ENCODE measurements at regions not wholly inside any gene's neighbourhood (a gene's known extent, or its start where the extent isn't known, plus 50 kb on each side); places are given as distances from the start of the nearest gene placed in this dataset.

- Histone ChIP-seq H2AK5ac (ENCODE audit: low read depth, low read length) (no peak overlapping the region), H2AFZ (ENCODE audit: low read length) (no peak overlapping the region), H3K4me3 (ENCODE audit: low read length in 2 of 2) (no peak overlapping the region), H2BK120ac (ENCODE audit: low read depth, low read length) (no peak overlapping the region), H4K91ac (ENCODE audit: low read depth, low read length, poor library complexity) (no peak overlapping the region), H4K8ac (ENCODE audit: low read depth, low read length) (no peak overlapping the region), H3K18ac (ENCODE audit: low read length) (peak overlapping the region; percentile 13), H3K36me3 (replicated peaks in 1 of 2; ENCODE audit: control insufficient read depth in 2 of 2, insufficient read depth in 2 of 2, low read length in 2 of 2) (no peaks in the 10 kb centered on the region), H3K9me3 (replicated peaks in 1 of 2; ENCODE audit: control insufficient read depth in 2 of 2, insufficient read depth in 1 of 2, low read depth in 1 of 2, low read length in 2 of 2) (no peaks in the 10 kb centered on the region), H3K27ac (replicated peaks; ENCODE audit: low read length) (no peak overlapping the region), H2BK5ac (ENCODE audit: low read length) (no peak overlapping the region), H3K27me3 (ENCODE audit: control insufficient read depth in 3 of 3, insufficient read depth in 3 of 3, low read depth in 1 of 3, low read length in 3 of 3) (no peaks in the 10 kb centered on the region), H3K4me2 (ENCODE audit: insufficient read depth, low read length, poor library complexity, severe bottlenecking) (no peak overlapping the region), H2BK15ac (ENCODE audit: low read length) (no peak overlapping the region), H3K14ac (ENCODE audit: low read length) (no peak overlapping the region), H3K4me1 (ENCODE audit: control insufficient read depth in 2 of 2, insufficient read depth in 1 of 2, low read depth in 1 of 2, low read length in 2 of 2) (no peaks in the 10 kb centered on the region), H3K9ac (ENCODE audit: low read depth, low read length, poor library complexity) (no peak overlapping the region), H2BK12ac (ENCODE audit: low read length) (no peak overlapping the region), H3K79me1 (ENCODE audit: low read depth, low read length) (no peaks in the 10 kb centered on the region), H3K23ac (ENCODE audit: low read depth, low read length, poor library complexity) (no peak overlapping the region), H3K4ac (ENCODE audit: low read length) (no peak overlapping the region)
- DNase-seq (ENCODE audit: low spot score) = no peak
- WGBS, 2 donors (ENCODE audit: extremely low coverage in 2 of 2, insufficient read length in 2 of 2, insufficient replicate concordance in 1 of 2) = no CpG with 5 or more reads among the region's 6 CpGs
These were observed 935.9 kb downstream of the EFNB2 start for GRCh38 chr13:105599477-105600037.

GRCh38 chr13:105598529-105598928 is 936.9 kb downstream of the EFNB2 start:
- no peak overlapping the region for H2AK5ac ChIP-seq (ENCODE audit: low read depth, low read length)
- no peak overlapping the region for H2BK120ac ChIP-seq (ENCODE audit: low read depth, low read length)
- no peak overlapping the region for H3K4me2 ChIP-seq (ENCODE audit: insufficient read depth, low read length, poor library complexity, severe bottlenecking)
- H2BK15ac ChIP-seq (ENCODE audit: low read length) = no peak overlapping the region
- no peak for DNase-seq (ENCODE audit: low spot score)
- no peak overlapping the region for H3K14ac ChIP-seq (ENCODE audit: low read length)
- WGBS, 2 donors (ENCODE audit: extremely low coverage in 2 of 2, insufficient read length in 2 of 2, insufficient replicate concordance in 1 of 2) = no CpG with 5 or more reads among the region's 2 CpGs
- no peaks in the 10 kb centered on the region for H3K9me3 ChIP-seq (replicated peaks in 1 of 2; ENCODE audit: control insufficient read depth in 2 of 2, insufficient read depth in 1 of 2, low read depth in 1 of 2, low read length in 2 of 2)
- no peaks in the 10 kb centered on the region for H3K36me3 ChIP-seq (replicated peaks in 1 of 2; ENCODE audit: control insufficient read depth in 2 of 2, insufficient read depth in 2 of 2, low read length in 2 of 2)
- no peak overlapping the region for H3K4ac ChIP-seq (ENCODE audit: low read length)
- H3K4me1 ChIP-seq (ENCODE audit: control insufficient read depth in 2 of 2, insufficient read depth in 1 of 2, low read depth in 1 of 2, low read length in 2 of 2) = no peaks in the 10 kb centered on the region
- no peaks in the 10 kb centered on the region for H3K27me3 ChIP-seq (ENCODE audit: control insufficient read depth in 3 of 3, insufficient read depth in 3 of 3, low read depth in 1 of 3, low read length in 3 of 3)
- H2BK5ac ChIP-seq (ENCODE audit: low read length) = no peak overlapping the region
- no peak overlapping the region for H2AFZ ChIP-seq (ENCODE audit: low read length)
- H3K23ac ChIP-seq (ENCODE audit: low read depth, low read length, poor library complexity) = no peak overlapping the region
- no peak overlapping the region for H2BK12ac ChIP-seq (ENCODE audit: low read length)
- no peak overlapping the region for H4K8ac ChIP-seq (ENCODE audit: low read depth, low read length)
- H3K4me3 ChIP-seq (ENCODE audit: low read length in 2 of 2) = no peak overlapping the region
- no peak overlapping the region for H3K9ac ChIP-seq (ENCODE audit: low read depth, low read length, poor library complexity)
- no peaks in the 10 kb centered on the region for H3K79me1 ChIP-seq (ENCODE audit: low read depth, low read length)
- no peak overlapping the region for H4K91ac ChIP-seq (ENCODE audit: low read depth, low read length, poor library complexity)
- H3K27ac ChIP-seq (replicated peaks; ENCODE audit: low read length) = no peak overlapping the region
- H3K18ac ChIP-seq (ENCODE audit: low read length) = no peak overlapping the region

GRCh38 chr13:105597573-105597972 is 937.9 kb downstream of the EFNB2 start:
- H2BK5ac ChIP-seq (ENCODE audit: low read length) = no peak overlapping the region
- H4K8ac ChIP-seq (ENCODE audit: low read depth, low read length) = no peak overlapping the region
- H3K36me3 ChIP-seq (replicated peaks in 1 of 2; ENCODE audit: control insufficient read depth in 2 of 2, insufficient read depth in 2 of 2, low read length in 2 of 2) = no peaks in the 10 kb centered on the region
- no peak overlapping the region for H3K27ac ChIP-seq (replicated peaks; ENCODE audit: low read length)
- H3K14ac ChIP-seq (ENCODE audit: low read length) = no peak overlapping the region
- H2BK15ac ChIP-seq (ENCODE audit: low read length) = no peak overlapping the region
- no peak overlapping the region for H2AK5ac ChIP-seq (ENCODE audit: low read depth, low read length)
- no peak overlapping the region for H3K9ac ChIP-seq (ENCODE audit: low read depth, low read length, poor library complexity)
- no peak overlapping the region for H3K4ac ChIP-seq (ENCODE audit: low read length)
- H3K79me1 ChIP-seq (ENCODE audit: low read depth, low read length) = no peaks in the 10 kb centered on the region
- H2BK120ac ChIP-seq (ENCODE audit: low read depth, low read length) = no peak overlapping the region
- H3K4me3 ChIP-seq (ENCODE audit: low read length in 2 of 2) = no peak overlapping the region
- no peak for DNase-seq (ENCODE audit: low spot score)
- H4K91ac ChIP-seq (ENCODE audit: low read depth, low read length, poor library complexity) = no peak overlapping the region
- H3K23ac ChIP-seq (ENCODE audit: low read depth, low read length, poor library complexity) = no peak overlapping the region
- no peak overlapping the region for H2AFZ ChIP-seq (ENCODE audit: low read length)
- no CpG with 5 or more reads among the region's 6 CpGs for WGBS, 2 donors (ENCODE audit: extremely low coverage in 2 of 2, insufficient read length in 2 of 2, insufficient replicate concordance in 1 of 2)
- no peaks in the 10 kb centered on the region for H3K27me3 ChIP-seq (ENCODE audit: control insufficient read depth in 3 of 3, insufficient read depth in 3 of 3, low read depth in 1 of 3, low read length in 3 of 3)
- no peak overlapping the region for H3K18ac ChIP-seq (ENCODE audit: low read length)
- H2BK12ac ChIP-seq (ENCODE audit: low read length) = no peak overlapping the region
- no peaks in the 10 kb centered on the region for H3K4me1 ChIP-seq (ENCODE audit: control insufficient read depth in 2 of 2, insufficient read depth in 1 of 2, low read depth in 1 of 2, low read length in 2 of 2)
- no peak overlapping the region for H3K4me2 ChIP-seq (ENCODE audit: insufficient read depth, low read length, poor library complexity, severe bottlenecking)
- H3K9me3 ChIP-seq (replicated peaks in 1 of 2; ENCODE audit: control insufficient read depth in 2 of 2, insufficient read depth in 1 of 2, low read depth in 1 of 2, low read length in 2 of 2) = no peaks in the 10 kb centered on the region

DNA sequence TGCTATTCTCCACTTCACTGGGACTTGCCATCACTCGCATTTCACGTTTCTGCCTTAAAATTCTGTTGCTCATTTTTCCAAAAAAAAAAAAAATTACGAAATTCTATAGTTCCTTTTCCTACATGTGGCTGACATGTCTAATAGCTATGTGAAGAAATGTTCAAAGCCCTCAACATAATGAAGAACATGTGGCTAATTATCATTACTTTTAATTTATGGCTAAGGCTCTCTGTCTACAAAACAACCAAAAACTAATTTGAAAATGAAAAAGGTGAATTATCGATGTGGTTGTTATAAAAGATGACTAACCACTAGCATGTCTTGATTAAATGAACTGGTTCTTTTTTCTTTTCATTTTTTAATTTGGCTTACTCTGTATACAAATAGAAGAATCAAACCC is 940.0 kb downstream of the EFNB2 start:
- Histone ChIP-seq H2BK12ac (ENCODE audit: low read length) (no peak overlapping the region), H3K23ac (ENCODE audit: low read depth, low read length, poor library complexity) (no peak overlapping the region), H3K27me3 (ENCODE audit: control insufficient read depth in 3 of 3, insufficient read depth in 3 of 3, low read depth in 1 of 3, low read length in 3 of 3) (no peaks in the 10 kb centered on the region), H3K14ac (ENCODE audit: low read length) (no peak overlapping the region), H4K91ac (ENCODE audit: low read depth, low read length, poor library complexity) (no peak overlapping the region), H3K36me3 (replicated peaks in 1 of 2; ENCODE audit: control insufficient read depth in 2 of 2, insufficient read depth in 2 of 2, low read length in 2 of 2) (no peaks in the 10 kb centered on the region), H3K4me1 (ENCODE audit: control insufficient read depth in 2 of 2, insufficient read depth in 1 of 2, low read depth in 1 of 2, low read length in 2 of 2) (no peaks in the 10 kb centered on the region), H3K4me3 (ENCODE audit: low read length in 2 of 2) (no peak overlapping the region), H4K8ac (ENCODE audit: low read depth, low read length) (no peak overlapping the region), H3K9me3 (replicated peaks in 1 of 2; ENCODE audit: control insufficient read depth in 2 of 2, insufficient read depth in 1 of 2, low read depth in 1 of 2, low read length in 2 of 2) (no peaks in the 10 kb centered on the region), H3K9ac (ENCODE audit: low read depth, low read length, poor library complexity) (no peak overlapping the region), H2AK5ac (ENCODE audit: low read depth, low read length) (no peak overlapping the region), H3K27ac (replicated peaks; ENCODE audit: low read length) (no peak overlapping the region), H3K4ac (ENCODE audit: low read length) (no peak overlapping the region), H3K4me2 (ENCODE audit: insufficient read depth, low read length, poor library complexity, severe bottlenecking) (no peak overlapping the region), H3K18ac (ENCODE audit: low read length) (no peak overlapping the region), H2AFZ (ENCODE audit: low read length) (no peak overlapping the region), H3K79me1 (ENCODE audit: low read depth, low read length) (no peaks in the 10 kb centered on the region), H2BK15ac (ENCODE audit: low read length) (no peak overlapping the region), H2BK5ac (ENCODE audit: low read length) (no peak overlapping the region), H2BK120ac (ENCODE audit: low read depth, low read length) (no peak overlapping the region)
- DNase-seq (ENCODE audit: low spot score) = no peak
- WGBS, 2 donors (ENCODE audit: extremely low coverage in 2 of 2, insufficient read length in 2 of 2, insufficient replicate concordance in 1 of 2) = no CpG with 5 or more reads among the region's 4 CpGs

All from neuronal stem cell (in vitro differentiated cells).